Gastrocnemius medialis (tissue), 4 donors: ENCODE measurements at regions not wholly inside any gene's neighbourhood (a gene's known extent, or its start where the extent isn't known, plus 50 kb on each side); places are given as distances from the start of the nearest gene placed in this dataset.

Experiments
- ATAC-seq, 2 donors: fragments of 150-250 bp; one replicate each; pipeline ENCODE4 v1.9.1; 2016
- DNase-seq, 2 donors: peaks; one replicate each; pipeline ENCODE4 v3.0.0-alpha.2; 2019
- H3K27ac ChIP-seq, 4 donors: fragments of 200-600 bp; sonication (generic); 1 replicate in 1 of 4; 2 replicates in 3 of 4; pipeline ENCODE4 v1.5.1; 2016 to 2018; ENCODE audit warnings: mild to moderate bottlenecking in 2 of 4, moderate library complexity in 1 of 4
- H3K27me3 ChIP-seq, 3 donors: fragments of 200-600 bp; sonication (generic) in 2 of 3; 1 replicate in 1 of 3; 2 replicates in 2 of 3; pipeline versions ENCODE4 v1.5.1 to v1.6.0; 2016 to 2019; ENCODE audit warnings: mild to moderate bottlenecking in 1 of 3, moderate library complexity in 1 of 3
- H3K36me3 ChIP-seq, 2 donors: fragments of 200-600 bp; sonication (generic) in 1 of 2; one replicate each; pipeline ENCODE4 v1.5.1; 2017 to 2018
- H3K4me1 ChIP-seq, 2 donors: fragments of 200-600 bp; sonication (generic) in 1 of 2; one replicate each; pipeline ENCODE4 v1.5.1; 2016 to 2017; ENCODE audit warnings: mild to moderate bottlenecking in 2 of 2
- H3K4me3 ChIP-seq, 4 donors: fragments of 200-600 bp; sonication (generic) in 3 of 4; 1 replicate in 1 of 4; 2 replicates in 3 of 4; pipeline ENCODE4 v1.5.1; 2016 to 2019; ENCODE audit warnings: mild to moderate bottlenecking in 2 of 4
- H3K9me3 ChIP-seq, 3 donors: fragments of 200-600 bp; sonication (generic) in 2 of 3; 1 replicate in 1 of 3; 2 replicates in 2 of 3; pipeline ENCODE4 v1.5.1; 2016 to 2019
- POLR2A ChIP-seq, 2 donors: fragments of 450-650 bp; IDR thresholded peaks; one replicate each; pipeline ENCODE4 v1.6.1; 2017; ENCODE audit warnings: antibody characterized with exemption in 2 of 2, mild to moderate bottlenecking in 2 of 2, moderate library complexity in 2 of 2
- in situ Hi-C, 4 donors: fragments of 200-750 bp; cut with MboI; loops; one replicate each; pipeline versions ENCODE4 v1.15.0 to v1.8.0; 2017; ENCODE audit warnings: low sequenced_read_pairs in 4 of 4
- intact Hi-C: fragments of 100-400 bp; cut with DNase I; formaldehyde crosslinking; loops from one replicate; pipeline ENCODE4 v1.15.1; 2023; ENCODE audit warnings: low total_unique reads
- TF ChIP-seq, protein P1 (sequence below), 5 experiments: fragments of 450-650 bp in 3 of 5; fragments of 200-600 bp in 2 of 5; sonication (generic) in 2 of 5; IDR thresholded peaks in 4 of 5; conservative IDR thresholded peaks in 1 of 5; 1 replicate in 4 of 5; 2 replicates in 1 of 5; pipeline ENCODE4 v1.5.1; 2016 to 2019; ENCODE audit warnings: antibody characterized with exemption in 5 of 5, mild to moderate bottlenecking in 3 of 5, moderate library complexity in 3 of 5

DNA sequence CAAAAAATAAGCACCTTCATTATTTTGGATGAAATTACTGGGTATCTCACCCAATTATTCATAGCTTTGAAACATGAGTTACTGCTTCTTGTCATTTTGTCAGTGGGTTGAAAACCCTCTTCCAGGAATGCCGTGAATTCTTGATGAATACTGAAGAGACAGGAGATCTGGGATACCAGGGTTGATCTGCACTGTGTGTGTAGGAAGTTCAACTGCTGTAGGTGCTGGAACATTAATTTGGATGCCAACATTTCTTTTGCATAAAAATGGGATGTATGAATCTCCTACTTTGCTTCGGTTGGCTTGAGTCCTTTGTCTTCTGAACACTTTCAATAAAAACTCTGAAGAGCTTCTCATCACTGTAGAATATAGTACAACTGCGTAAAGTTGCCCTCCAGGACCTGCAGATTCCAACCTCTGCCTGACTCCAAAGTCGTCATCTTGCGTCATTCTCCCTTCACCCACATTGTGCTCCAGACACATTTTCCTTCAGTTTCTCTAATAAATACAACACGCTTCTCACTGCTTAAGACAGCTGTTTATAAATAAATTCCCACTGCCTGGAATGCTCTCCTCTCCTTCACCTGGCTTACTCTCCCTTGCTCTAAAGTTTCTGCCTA is 312.7 kb upstream of the TGFBR2 start:
- no peak for TF ChIP-seq POLR2A (IDR thresholded peaks at IDR 0.05)
- TF ChIP-seq, protein P1, sequence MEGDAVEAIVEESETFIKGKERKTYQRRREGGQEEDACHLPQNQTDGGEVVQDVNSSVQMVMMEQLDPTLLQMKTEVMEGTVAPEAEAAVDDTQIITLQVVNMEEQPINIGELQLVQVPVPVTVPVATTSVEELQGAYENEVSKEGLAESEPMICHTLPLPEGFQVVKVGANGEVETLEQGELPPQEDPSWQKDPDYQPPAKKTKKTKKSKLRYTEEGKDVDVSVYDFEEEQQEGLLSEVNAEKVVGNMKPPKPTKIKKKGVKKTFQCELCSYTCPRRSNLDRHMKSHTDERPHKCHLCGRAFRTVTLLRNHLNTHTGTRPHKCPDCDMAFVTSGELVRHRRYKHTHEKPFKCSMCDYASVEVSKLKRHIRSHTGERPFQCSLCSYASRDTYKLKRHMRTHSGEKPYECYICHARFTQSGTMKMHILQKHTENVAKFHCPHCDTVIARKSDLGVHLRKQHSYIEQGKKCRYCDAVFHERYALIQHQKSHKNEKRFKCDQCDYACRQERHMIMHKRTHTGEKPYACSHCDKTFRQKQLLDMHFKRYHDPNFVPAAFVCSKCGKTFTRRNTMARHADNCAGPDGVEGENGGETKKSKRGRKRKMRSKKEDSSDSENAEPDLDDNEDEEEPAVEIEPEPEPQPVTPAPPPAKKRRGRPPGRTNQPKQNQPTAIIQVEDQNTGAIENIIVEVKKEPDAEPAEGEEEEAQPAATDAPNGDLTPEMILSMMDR (IDR thresholded peaks at IDR 0.05 in 4 of 5, conservative IDR thresholded peaks at IDR 0.05 in 1 of 5): no peak

DNA sequence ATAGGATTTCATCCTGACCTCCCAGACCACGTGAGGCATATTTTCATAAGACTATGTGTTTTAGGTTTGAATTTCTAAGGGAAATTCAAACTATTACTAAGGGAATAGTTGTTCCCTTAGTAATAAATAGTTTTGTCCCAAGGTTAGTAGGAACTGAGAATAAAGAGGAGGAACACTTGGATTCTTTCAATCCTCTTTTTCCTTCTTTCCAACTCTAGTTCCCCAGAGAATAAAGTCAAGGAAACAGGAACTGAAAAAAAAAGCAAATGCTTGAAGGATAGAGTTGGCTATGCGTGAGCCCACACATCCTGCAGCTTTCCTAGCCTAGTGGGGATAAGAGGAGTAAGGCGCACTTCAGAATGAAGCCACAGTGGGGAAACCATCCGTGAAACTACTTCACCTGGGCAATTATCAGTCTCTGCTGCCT is 312.1 kb upstream of the TGFBR2 start:
- DNase-seq (no peak), ATAC-seq (peak; percentile 33 to 49)
- intact Hi-C loops (no loop called here), in situ Hi-C loops (no loop called here)
- Histone ChIP-seq H3K27ac (peak overlapping the region in 2 of 4 donors; percentile 27 to 48), H3K4me1 (peaks cover 0 to 2% of the 10 kb centered on the region in 2 donors), H3K4me3 (no peak overlapping the region), H3K9me3 (no peaks in the 10 kb centered on the region), H3K36me3 (no peaks in the 10 kb centered on the region), H3K27me3 (no peaks in the 10 kb centered on the region)
- TF ChIP-seq, protein P1 (IDR thresholded peaks at IDR 0.05 in 4 of 5, conservative IDR thresholded peaks at IDR 0.05 in 1 of 5): no peak
- no peak for TF ChIP-seq POLR2A (IDR thresholded peaks at IDR 0.05)

More for the DNA sequence above, 312.7 kb upstream of the TGFBR2 start:
- Histone ChIP-seq H3K4me3 (no peak overlapping the region), H3K27me3 (no peaks in the 10 kb centered on the region), H3K27ac (peak overlapping the region in 2 of 4 donors; percentile 27 to 48), H3K9me3 (no peaks in the 10 kb centered on the region), H3K4me1 (peaks cover 0 to 7% of the 10 kb centered on the region in 2 donors), H3K36me3 (no peaks in the 10 kb centered on the region)
- intact Hi-C loops: no loop called here
- in situ Hi-C loops: no loop called here
- DNase-seq: no peak
- no peak for ATAC-seq

DNA sequence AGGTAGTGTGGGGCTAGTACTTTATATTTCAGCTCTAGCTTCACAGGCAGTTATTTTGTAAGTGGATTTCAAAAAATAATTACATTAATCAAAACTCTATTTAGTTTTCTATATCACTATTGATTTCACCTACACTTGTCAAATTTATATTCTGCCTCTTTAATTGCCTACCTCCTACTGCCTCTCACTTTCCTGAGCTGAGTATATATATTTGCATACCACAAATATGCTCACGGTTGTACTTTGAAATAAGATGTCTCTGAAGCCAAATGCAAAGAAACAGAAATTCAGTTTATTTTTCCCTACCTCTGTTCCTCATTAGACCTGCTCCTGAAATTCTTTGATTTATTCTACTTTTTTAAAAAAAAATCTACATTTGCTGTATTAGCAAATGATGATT is 309.3 kb upstream of the TGFBR2 start:
- no peak overlapping the region for H3K4me3 ChIP-seq
- no peaks in the 10 kb centered on the region for H3K27me3 ChIP-seq
- no peak overlapping the region for H3K27ac ChIP-seq
- no peaks in the 10 kb centered on the region for H3K9me3 ChIP-seq
- intact Hi-C loops (no loop called here), in situ Hi-C loops (no loop called here)
- DNase-seq (no peak), ATAC-seq (no peak)
- TF ChIP-seq, protein P1 (IDR thresholded peaks at IDR 0.05 in 4 of 5, conservative IDR thresholded peaks at IDR 0.05 in 1 of 5): no peak
- TF ChIP-seq POLR2A (IDR thresholded peaks at IDR 0.05): no peak
- no peaks in the 10 kb centered on the region for H3K36me3 ChIP-seq
- no peaks in the 10 kb centered on the region for H3K4me1 ChIP-seq

DNA sequence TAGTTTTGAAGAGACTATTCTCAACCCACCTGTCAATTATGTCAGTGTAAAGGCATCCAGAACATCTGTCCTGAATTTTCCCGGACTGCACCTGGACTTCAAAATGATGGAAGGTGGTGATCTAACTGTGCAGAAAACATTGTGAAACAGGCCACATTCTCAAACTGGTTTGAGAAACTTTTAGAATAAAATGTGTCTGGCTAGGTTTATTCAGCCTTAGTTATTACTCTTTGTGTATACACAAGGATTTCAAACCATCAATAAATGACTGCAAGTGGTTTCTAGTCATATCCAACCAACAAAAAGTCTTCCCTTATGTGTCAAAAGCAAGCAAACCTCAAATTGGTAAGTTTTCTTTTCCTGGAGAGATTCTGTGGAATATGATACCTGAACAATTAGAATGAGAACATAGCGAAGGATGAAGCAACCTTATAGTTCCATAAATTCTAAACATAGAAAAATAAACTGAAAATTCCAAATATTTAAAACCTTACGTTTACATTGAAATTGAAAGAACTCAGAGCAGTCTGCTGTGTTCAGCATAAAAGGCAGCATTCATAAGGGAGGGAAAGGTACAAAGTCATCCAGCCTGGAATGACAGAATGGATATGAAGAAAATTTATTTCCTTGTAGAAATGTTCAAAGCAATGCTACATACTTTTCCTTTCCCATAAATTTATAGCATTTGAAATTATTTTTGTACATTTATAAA is 306.6 kb upstream of the TGFBR2 start:
- ATAC-seq (no peak), DNase-seq (no peak)
- intact Hi-C loops: loop anchor here (10.0 kb wide), 1 partner anchor 175 kb away; no protein-coding TSS in a partner anchor
- Histone ChIP-seq H3K4me3 (no peak overlapping the region), H3K27me3 (no peaks in the 10 kb centered on the region), H3K36me3 (no peaks in the 10 kb centered on the region), H3K9me3 (no peaks in the 10 kb centered on the region), H3K27ac (no peak overlapping the region), H3K4me1 (no peaks in the 10 kb centered on the region)
- no peak for TF ChIP-seq POLR2A (IDR thresholded peaks at IDR 0.05)
- TF ChIP-seq, protein P1 (IDR thresholded peaks at IDR 0.05 in 4 of 5, conservative IDR thresholded peaks at IDR 0.05 in 1 of 5): no peak
- in situ Hi-C loops: no loop called here
